GM21529 (cell line): ENCODE measurements at regions not wholly inside any gene's neighbourhood (a gene's known extent, or its start where the extent isn't known, plus 50 kb on each side); places are given as distances from the start of the nearest gene placed in this dataset.
"Not testable (repeated sequence)": the region's sequence is repeated elsewhere in the genome, so short reads cannot be mapped to it uniquely, and the experiment has no call there.

Source experiments
- ATAC-seq: cut with Tn5 transposase; IDR thresholded peaks from one replicate; pipeline ENCODE4 v1.9.1; 2021; ENCODE audit not compliant: unreplicated experiment

- no peak for ATAC-seq
These were observed 217.3 kb downstream of the ETAA1 start for GRCh38 chr2:67614454-67614853.

GRCh38 chr2:67616749-67617148 is 219.6 kb downstream of the ETAA1 start:
- ATAC-seq = peak; percentile 95

GRCh38 chr2:67619204-67619603 is 222.1 kb downstream of the ETAA1 start:
- ATAC-seq = no peak

GRCh38 chr2:67623741-67624140 is 226.6 kb downstream of the ETAA1 start:
- not testable (repeated sequence) for ATAC-seq

- ATAC-seq = no peak
These were observed 228.0 kb downstream of the ETAA1 start for GRCh38 chr2:67625178-67625577.

GRCh38 chr2:67625690-67626475 is 228.8 kb downstream of the ETAA1 start:
- ATAC-seq = no peak

GRCh38 chr2:67626656-67627055 is 229.5 kb downstream of the ETAA1 start:
- no peak for ATAC-seq

- ATAC-seq = no peak
These were observed 230.5 kb downstream of the ETAA1 start for GRCh38 chr2:67627456-67628207.

GRCh38 chr2:67628892-67629291 is 231.8 kb downstream of the ETAA1 start:
- no peak for ATAC-seq

GRCh38 chr2:67631483-67631882 is 234.3 kb downstream of the ETAA1 start:
- no peak for ATAC-seq

- no peak for ATAC-seq
These were observed 236.2 kb downstream of the ETAA1 start for GRCh38 chr2:67633212-67633856.

GRCh38 chr2:67638146-67638545 is 241.0 kb downstream of the ETAA1 start:
- no peak for ATAC-seq

GRCh38 chr2:67641312-67642045 is 244.3 kb downstream of the ETAA1 start:
- ATAC-seq = no peak

- no peak for ATAC-seq
These were observed 244.9 kb downstream of the ETAA1 start for GRCh38 chr2:67642046-67642382.

- ATAC-seq = no peak
These were observed 245.8 kb downstream of the ETAA1 start for GRCh38 chr2:67642961-67643360.

GRCh38 chr2:67645280-67646138 is 248.4 kb downstream of the ETAA1 start:
- no peak for ATAC-seq

- ATAC-seq = no peak
These were observed 249.7 kb downstream of the ETAA1 start for GRCh38 chr2:67646714-67647333.

- no peak for ATAC-seq
These were observed 252.5 kb downstream of the ETAA1 start for GRCh38 chr2:67649331-67650261.
